Hematopoietic multipotent progenitor cell (in vitro differentiated cells): ENCODE measurements at regions not wholly inside any gene's neighbourhood (a gene's known extent, or its start where the extent isn't known, plus 50 kb on each side); places are given as distances from the start of the nearest gene placed in this dataset.
A peak's percentile ranks its signal among the peaks of the same experiment; 100 is the strongest.
"Not testable (repeated sequence)": the region's sequence is repeated elsewhere in the genome, so short reads cannot be mapped to it uniquely, and the experiment has no call there.

Experiments
- DNase-seq, 3 donors: peaks; one replicate each; pipeline ENCODE4 v3.0.0-alpha.2; 2011 to 2015; ENCODE audit warnings: low read depth in 2 of 3, low spot score in 2 of 3

- no peak for DNase-seq
Measured at GRCh38 chr3:87898971-87899370, 159.8 kb downstream of the CGGBP1 start.

- no peak for DNase-seq
Measured at GRCh38 chr3:87895983-87896382, 162.8 kb downstream of the CGGBP1 start.

- no peak for DNase-seq
Measured at GRCh38 chr3:87873136-87873535, 185.7 kb downstream of the CGGBP1 start.

- DNase-seq, result no peak
Measured at GRCh38 chr3:87867001-87867400, 191.8 kb downstream of the CGGBP1 start.

- no peak for DNase-seq
Measured at GRCh38 chr3:87856126-87856525, 202.7 kb downstream of the CGGBP1 start.

- no peak for DNase-seq
Measured at GRCh38 chr3:87855616-87856015, 203.2 kb downstream of the CGGBP1 start.

- DNase-seq, result no peak
Measured at GRCh38 chr3:87855211-87855610, 203.6 kb downstream of the CGGBP1 start.

GRCh38 chr3:87848003-87848402, 210.8 kb downstream of the CGGBP1 start:
- DNase-seq, result no peak

- DNase-seq, result no peak
Measured at GRCh38 chr3:87837076-87837475, 221.7 kb downstream of the CGGBP1 start.

GRCh38 chr3:87836026-87836425, 222.8 kb downstream of the CGGBP1 start:
- no peak for DNase-seq

- peak in 1 of 3 donors; percentile 42 for DNase-seq
Measured at GRCh38 chr3:87835236-87835635, 223.6 kb downstream of the CGGBP1 start.

- no peak for DNase-seq
Measured at GRCh38 chr3:87834327-87834726, 224.5 kb downstream of the CGGBP1 start.

- no peak for DNase-seq
Measured at GRCh38 chr3:87833039-87833377, 225.8 kb downstream of the CGGBP1 start.

GRCh38 chr3:87828046-87828445, 230.8 kb downstream of the CGGBP1 start:
- peak in 2 of 3 donors; percentile 39 to 63 for DNase-seq

GRCh38 chr3:87822563-87822962, 236.2 kb downstream of the CGGBP1 start:
- DNase-seq, result no peak

GRCh38 chr3:87813503-87813902, 245.3 kb downstream of the CGGBP1 start:
- DNase-seq, result not testable (repeated sequence)

- peak in 1 of 3 donors; percentile 28 for DNase-seq
Measured at GRCh38 chr3:87811953-87812352, 246.9 kb downstream of the CGGBP1 start.

GRCh38 chr3:87810452-87811016, 248.3 kb downstream of the CGGBP1 start:
- peak in 1 of 3 donors; percentile 45 for DNase-seq

- DNase-seq, result no peak
Measured at GRCh38 chr3:87805670-87806069, 253.1 kb downstream of the CGGBP1 start.

- DNase-seq, result no peak
Measured at GRCh38 chr3:87801409-87801808, 257.4 kb downstream of the CGGBP1 start.

- no peak for DNase-seq
Measured at GRCh38 chr3:87800516-87800915, 258.3 kb downstream of the CGGBP1 start.

- no peak for DNase-seq
Measured at GRCh38 chr3:87798567-87798947, 260.2 kb downstream of the CGGBP1 start.

- DNase-seq, result no peak
Measured at GRCh38 chr3:87797872-87798566, 260.8 kb downstream of the CGGBP1 start.
